Astrocyte of the cerebellum (primary cell): ENCODE measurements at regions not wholly inside any gene's neighbourhood (a gene's known extent, or its start where the extent isn't known, plus 50 kb on each side); places are given as distances from the start of the nearest gene placed in this dataset.

ENCODE experiments used
- DNase-seq: peaks from one replicate; pipeline ENCODE4 v3.0.0-alpha.2; 2011; ENCODE audit warnings: low read depth
- H3K4me3 ChIP-seq: 2 replicates; pipeline ENCODE4 v1.5.1; 2011; ENCODE audit warnings: mild to moderate bottlenecking, low read depth, low read length, moderate library complexity
- in situ Hi-C: cut with HindIII; loops from 2 replicates; pipeline ENCODE4 v1.10.0; 2017; ENCODE audit warnings: low sequenced_read_pairs
- TF ChIP-seq, protein P1 (sequence below): IDR thresholded peaks from 2 replicates; pipeline ENCODE4 v1.5.1; 2012; ENCODE audit warnings: low read length, low read depth, moderate library complexity, mild to moderate bottlenecking; ENCODE audit errors: missing control alignments

DNA sequence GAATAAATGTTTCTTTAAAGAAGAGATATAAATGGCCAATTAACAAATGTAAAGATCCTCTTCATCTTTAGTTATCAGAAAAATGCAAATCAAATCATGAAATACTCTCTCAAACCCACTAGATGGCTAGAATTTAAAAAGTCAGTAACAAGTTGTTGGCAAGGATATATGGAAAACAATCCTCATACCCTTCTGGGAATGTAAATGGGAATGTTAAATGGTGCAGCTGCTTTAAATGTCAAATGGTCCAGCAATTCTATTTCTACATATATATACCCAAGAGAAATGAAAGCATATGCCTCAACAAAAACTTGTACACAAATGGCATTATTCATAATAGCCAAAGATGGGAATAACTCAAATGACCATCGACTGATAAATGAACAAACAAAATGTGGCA lies 283.5 kb downstream of the RWDD3 start:
- no peak overlapping the region for H3K4me3 ChIP-seq
- TF ChIP-seq, protein P1, sequence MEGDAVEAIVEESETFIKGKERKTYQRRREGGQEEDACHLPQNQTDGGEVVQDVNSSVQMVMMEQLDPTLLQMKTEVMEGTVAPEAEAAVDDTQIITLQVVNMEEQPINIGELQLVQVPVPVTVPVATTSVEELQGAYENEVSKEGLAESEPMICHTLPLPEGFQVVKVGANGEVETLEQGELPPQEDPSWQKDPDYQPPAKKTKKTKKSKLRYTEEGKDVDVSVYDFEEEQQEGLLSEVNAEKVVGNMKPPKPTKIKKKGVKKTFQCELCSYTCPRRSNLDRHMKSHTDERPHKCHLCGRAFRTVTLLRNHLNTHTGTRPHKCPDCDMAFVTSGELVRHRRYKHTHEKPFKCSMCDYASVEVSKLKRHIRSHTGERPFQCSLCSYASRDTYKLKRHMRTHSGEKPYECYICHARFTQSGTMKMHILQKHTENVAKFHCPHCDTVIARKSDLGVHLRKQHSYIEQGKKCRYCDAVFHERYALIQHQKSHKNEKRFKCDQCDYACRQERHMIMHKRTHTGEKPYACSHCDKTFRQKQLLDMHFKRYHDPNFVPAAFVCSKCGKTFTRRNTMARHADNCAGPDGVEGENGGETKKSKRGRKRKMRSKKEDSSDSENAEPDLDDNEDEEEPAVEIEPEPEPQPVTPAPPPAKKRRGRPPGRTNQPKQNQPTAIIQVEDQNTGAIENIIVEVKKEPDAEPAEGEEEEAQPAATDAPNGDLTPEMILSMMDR, result no peak
- in situ Hi-C loops, result no loop called here
- DNase-seq, result no peak

DNA sequence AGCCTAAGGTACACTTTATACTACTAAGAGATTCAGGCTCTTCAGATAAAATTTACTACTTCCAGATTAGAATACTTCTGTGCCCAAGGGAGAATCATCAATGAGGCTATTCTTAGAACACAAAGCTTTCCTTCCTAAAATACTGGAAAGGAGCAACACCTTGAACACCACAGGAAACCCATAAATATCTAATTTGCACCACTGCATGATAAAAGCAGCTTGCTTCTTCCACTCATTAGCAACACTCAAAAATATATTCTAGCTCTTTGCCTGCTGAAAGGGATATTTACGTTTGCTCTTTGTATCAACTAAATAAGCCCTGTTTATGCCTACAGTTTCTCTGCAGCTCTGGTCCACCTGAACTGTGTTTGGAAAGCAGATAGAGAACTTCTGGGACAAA lies 284.3 kb downstream of the RWDD3 start:
- TF ChIP-seq, protein P1, result no peak
- H3K4me3 ChIP-seq, result no peak overlapping the region
- in situ Hi-C loops, result no loop called here
- no peak for DNase-seq

DNA sequence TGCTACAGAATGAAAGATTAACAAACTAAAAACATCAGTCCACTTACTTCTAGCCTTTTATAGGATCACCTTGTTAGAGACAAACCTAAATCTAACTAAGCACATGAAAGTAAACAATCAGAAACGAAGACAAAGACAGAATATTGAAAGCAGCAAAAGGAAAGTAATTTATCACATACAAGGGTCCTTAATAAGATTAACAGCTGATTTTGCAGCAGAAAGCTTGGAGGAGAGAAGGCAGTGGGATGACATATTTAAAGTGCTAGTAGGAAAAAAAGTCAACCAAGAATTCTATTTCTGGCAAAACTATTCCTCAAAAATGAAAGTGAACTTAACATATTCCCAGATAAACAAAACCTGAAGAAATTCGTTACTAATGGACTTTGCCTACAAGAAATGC lies 286.4 kb downstream of the RWDD3 start:
- H3K4me3 ChIP-seq, result no peak overlapping the region
- in situ Hi-C loops, result loop anchor here (5.0 kb wide), 2 partner anchors 38 to 92 kb away; no protein-coding TSS in a partner anchor
- TF ChIP-seq, protein P1, result no peak
- DNase-seq, result no peak

DNA sequence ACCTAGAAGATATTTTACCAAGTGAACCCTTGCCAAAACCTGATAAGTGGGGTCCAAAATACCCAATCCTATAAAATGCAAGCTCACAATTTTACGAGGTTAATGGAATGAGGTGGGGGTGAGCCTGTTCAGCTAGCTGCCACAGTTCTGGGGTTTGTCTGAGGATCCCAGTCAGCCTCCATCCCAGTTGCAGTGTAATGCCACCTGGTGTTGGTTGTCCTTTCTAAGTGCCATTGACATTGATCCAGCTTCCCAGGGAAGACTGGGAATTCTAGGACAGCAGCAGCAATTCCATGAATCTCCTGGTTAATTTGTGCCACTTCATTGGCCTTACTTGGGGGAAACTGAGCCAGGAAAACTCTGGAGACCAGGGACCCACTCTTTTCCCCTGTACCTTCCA lies 298.3 kb downstream of the RWDD3 start:
- TF ChIP-seq, protein P1, result no peak
- in situ Hi-C loops, result no loop called here
- no peak for DNase-seq
- no peak overlapping the region for H3K4me3 ChIP-seq

DNA sequence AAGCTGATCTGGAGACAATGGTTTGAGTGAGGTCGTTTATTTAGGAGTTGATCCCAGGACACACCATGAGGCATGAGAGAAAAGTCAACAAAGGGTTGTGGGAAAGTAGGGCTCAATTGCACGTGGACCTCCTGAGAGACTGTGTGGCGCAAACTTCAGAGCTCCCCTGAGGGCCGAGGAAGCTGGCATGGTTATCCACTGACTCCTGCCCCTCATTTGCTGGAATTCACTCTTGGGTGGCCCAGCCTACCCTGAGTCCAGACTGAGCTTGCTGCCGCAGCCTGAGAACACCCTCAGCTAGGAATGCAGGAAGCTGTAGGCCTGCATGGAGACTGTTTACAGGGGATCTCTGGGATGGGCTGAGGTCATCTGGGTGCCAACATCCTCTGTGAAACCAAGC lies 301.0 kb downstream of the RWDD3 start:
- TF ChIP-seq, protein P1, result no peak
- no peak overlapping the region for H3K4me3 ChIP-seq
- in situ Hi-C loops, result no loop called here
- DNase-seq, result no peak

DNA sequence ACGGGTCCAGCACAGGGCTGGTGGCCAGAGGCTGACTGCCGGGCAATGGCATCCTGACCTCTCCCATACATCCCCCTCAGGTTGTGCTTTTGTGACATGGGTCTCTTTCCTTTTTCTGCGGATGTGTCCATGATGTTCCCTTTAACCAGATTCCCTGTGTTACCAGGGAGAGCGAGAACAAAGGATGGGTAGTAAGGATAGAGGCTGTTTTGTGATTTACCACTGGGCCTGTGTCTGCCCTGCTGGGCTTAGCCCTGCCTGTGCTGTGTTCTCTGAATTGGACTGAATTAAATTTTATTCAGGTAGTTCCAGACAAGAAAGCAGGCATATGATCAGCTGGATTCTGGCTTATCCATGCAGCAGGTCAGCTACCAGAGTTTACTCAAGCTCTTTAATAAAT lies 301.6 kb downstream of the RWDD3 start:
- TF ChIP-seq, protein P1, result no peak
- DNase-seq, result no peak
- in situ Hi-C loops, result no loop called here
- H3K4me3 ChIP-seq, result no peak overlapping the region

DNA sequence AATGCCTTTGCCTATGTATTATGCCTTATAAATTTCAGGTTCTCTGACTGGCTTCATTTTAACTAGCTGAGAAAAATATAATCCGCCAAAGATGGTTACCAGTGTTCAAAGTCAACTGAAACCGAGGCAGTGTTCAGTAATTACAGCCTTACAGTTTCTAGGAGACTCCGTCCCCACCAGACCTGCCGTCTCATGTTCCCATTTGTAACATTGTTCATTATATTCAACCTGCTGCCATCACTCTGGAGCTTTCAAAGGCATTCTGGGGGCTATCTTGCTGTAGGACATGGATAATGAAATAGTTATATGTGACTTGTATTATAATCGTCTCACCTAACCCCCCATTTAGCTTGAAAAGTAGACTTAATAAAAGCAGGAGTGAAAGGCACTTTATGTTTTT lies 302.5 kb downstream of the RWDD3 start:
- no peak for DNase-seq
- TF ChIP-seq, protein P1, result no peak
- no peak overlapping the region for H3K4me3 ChIP-seq
- in situ Hi-C loops, result no loop called here
